HCEC 1CT (cell line): ENCODE measurements at regions not wholly inside any gene's neighbourhood (a gene's known extent, or its start where the extent isn't known, plus 50 kb on each side); places are given as distances from the start of the nearest gene placed in this dataset.

Experiments used
- DNase-seq: peaks from one replicate; pipeline ENCODE4 v3.0.0-alpha.2; 2017

DNA sequence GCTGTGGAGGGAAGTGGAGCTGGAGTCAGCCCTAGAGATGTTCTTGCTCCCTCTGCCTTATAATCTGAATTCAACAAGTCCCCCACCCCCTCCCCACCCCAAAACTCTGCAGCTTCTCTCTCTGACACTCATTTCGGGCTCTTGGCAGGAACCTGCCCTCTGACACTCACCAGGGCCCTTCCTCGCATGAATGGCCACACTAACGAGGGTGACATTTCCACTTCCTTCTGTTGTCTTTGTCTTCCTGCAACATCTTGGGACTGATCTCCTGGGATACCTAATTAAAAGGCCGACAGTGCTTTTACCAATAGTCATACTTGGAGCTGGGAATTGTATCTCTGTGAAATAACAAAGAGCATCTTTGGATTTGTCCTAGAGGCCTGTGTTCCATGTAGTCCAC is 106.9 kb upstream of the PIRT start:
- DNase-seq, result no peak

DNA sequence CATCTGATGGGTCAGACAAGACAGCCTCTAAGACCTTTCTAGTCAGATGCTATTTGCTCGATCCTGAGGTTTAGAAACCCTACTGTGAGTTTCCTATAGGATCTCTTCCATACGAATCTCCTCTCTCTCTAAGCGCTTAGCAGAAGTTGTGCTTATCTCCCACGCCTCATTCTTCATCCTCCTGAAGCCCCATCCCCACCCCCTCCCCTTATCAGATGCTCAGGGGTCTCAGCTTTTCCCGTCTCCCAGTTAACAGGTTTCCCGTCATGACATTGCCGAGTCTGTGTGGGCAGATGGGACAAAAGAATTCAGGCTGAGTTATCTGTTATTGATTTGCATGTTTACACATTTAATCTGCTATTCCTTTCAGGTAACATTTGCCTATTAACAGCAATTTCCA is 99.0 kb upstream of the PIRT start:
- DNase-seq, result no peak

DNA sequence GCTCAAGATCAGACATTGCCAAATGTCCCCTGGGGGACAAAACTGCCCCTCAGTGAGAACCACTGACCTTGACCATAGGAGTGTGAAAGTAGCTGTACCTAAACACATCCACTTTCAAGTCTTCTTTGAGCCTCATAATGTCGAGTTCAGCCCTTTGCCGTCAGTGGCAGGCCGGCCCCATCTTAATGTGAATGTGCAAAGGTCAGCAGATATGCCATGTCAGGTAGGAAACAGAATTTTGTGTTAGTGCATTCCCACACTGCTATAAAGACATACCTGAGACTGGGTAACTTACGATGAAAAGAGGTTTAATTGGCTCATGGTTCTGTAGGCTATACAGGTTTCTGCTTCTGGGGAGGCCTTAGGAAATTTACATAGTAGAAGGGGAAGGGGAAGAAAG is 95.1 kb upstream of the PIRT start:
- no peak for DNase-seq

DNA sequence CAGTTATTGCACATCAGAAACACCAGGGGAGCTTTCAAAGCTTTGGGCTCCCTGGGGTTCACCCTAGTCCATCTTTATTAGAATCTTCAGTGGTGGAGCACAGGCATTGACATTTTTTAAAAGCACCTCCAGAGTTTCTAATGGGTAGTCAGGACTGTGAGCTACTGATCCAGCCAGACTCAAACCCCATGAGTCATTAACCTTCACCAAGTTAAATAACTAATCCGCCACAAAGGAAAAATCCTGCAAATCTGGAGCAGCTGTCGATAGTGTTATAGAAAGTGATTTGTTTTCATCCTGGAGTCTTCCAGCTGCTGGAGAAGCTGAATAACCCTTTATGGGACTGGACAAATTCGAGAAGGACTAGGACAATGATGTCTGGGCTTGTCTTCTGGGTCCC is 93.2 kb upstream of the PIRT start:
- no peak for DNase-seq

DNA sequence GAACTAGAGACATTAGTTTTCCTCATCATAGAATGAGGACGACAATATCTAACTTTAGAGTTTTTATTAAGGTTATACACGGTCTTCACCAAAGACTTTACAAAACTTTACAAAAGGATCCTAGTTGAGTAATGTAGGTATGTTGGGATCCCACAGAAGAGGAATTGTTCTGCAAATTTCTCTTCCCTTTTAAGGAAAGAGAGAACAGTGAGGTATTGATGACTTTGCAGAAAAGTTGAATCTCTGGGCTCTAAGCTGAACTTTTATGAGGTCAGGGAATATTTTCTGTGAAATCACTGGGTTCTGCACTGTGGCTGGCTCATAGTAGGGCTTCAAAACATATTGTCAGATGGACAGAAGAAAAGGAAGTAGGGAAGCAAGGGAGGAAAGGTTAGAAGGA is 89.8 kb upstream of the PIRT start:
- no peak for DNase-seq

DNA sequence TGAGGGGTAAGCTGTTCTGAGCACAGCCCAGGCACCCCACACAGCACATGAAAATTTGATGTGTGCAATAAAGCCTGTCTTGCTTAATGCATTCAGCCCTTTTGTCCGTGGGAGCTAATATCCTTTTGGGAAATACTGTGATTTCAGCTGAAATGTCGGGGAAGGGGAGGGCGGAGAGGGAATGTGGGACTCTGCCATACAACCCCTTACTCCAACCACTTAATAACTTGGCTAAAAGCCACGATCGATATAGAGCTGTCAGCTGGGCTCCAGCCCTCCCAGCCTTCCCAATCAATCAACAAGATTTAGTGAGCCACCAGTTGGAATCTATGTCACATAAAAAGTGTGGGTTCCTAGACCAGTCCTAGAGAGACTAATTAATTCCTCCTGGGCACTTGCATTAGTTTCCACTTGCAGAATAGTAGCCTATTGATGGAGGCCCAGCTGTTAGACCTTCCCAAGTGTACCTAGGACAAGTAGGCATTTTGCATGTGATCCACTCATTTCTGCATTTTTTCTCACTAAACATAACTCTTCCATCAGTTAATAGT is 82.7 kb upstream of the PIRT start:
- DNase-seq, result no peak

DNA sequence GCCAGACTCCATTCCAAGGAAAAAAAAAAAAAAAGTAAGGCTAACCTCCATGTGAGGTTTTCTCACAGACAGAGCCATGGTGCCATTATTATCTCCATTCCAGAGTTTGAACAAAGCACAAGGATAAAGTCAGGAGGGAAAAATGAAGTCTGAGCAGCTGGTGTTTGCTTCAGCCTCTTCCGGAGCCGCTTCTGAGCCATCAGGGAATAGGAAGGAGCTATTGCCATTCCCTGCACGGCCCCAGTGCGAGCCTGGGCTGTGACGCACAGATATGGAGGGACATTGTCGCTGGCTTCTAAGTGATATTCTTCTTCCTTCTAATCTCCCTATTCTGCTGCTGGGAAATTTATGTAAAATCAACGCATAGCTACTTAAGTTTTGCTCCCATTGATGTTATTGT is 69.5 kb upstream of the PIRT start:
- DNase-seq, result no peak

DNA sequence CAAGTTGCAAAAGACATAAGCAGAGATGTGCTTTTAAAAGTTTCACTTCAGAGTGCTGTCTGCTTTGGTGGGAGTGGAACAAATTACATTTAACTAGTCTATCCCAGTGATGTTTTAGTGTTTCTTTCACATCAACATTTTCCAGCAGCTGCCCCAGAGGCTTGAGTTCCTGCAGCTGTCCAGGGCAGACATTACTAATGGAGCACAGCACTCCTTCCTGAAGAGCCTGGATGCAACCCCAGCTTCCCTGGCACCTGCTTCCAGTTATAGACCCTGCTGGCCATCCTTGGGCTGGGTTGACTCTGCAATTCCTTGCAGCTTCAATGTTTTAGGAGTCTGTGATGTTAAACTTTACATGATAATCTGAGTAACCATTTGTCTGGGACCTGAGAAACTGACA is 61.4 kb upstream of the PIRT start:
- no peak for DNase-seq

DNA sequence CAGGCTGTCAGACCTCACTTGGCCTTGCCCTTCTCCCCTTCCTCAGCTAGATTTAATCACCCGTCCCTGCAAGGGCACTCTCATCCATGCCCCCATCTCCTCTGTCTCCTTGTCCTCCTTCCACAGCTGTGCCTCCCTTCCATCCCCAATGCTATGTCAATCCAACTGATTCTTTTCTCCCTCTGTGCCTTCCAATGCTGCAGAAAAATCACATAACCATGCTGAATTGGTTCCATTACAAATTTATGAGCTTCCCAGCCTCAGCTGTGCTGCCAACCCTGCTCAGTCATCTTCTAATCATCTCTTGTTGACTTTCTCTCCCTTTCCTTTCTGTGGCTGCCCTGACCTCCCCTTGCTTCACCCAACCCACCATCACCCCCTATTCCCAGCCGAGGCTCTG is 56.3 kb upstream of the PIRT start:
- DNase-seq, result no peak

DNA sequence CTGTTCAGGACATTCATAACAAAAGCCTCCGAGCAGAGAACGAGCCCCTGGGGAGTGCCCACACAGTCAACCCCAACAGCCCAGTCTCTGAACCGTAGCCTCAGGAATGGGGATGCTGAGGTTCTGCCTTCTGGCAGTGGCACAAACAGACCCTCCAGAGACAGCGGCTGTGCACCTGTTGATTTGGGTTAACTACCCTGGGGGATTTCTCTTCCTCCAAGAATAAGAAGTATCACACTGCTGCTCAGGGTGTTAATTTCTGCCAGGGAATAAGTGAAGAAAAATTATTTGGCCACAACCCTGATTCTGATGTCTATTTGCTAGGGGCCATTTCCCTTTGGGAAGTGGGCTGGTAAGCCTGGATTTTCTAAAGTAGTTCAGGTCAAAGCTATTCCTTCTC is 51.0 kb upstream of the PIRT start:
- no peak for DNase-seq
